ENCODE measurements at regions not wholly inside any gene's neighbourhood (a gene's known extent, or its start where the extent isn't known, plus 50 kb on each side); places are given as distances from the start of the nearest gene placed in this dataset.

DNA sequence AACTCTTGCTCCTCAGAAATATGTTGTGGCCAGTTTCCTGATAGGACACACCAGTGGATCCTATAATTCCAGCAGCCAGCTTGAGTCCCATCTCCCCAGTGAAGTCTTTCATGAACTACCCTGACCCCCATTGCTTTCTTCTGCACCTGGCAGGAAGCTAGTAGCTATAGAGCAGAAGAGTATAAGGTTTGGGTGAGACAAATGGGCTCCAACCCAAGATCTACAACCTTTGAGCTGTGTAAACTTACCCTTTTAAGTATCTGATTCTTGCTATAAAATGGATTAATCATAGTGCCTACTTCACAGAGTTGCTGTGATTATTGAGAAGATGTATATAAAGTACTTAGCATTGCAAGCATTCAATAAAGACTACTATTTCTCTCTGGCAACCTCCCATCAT lies 396.9 kb upstream of the CADM1 start:
- DNase-seq (ENCODE audit: low spot score), result no peak

DNA sequence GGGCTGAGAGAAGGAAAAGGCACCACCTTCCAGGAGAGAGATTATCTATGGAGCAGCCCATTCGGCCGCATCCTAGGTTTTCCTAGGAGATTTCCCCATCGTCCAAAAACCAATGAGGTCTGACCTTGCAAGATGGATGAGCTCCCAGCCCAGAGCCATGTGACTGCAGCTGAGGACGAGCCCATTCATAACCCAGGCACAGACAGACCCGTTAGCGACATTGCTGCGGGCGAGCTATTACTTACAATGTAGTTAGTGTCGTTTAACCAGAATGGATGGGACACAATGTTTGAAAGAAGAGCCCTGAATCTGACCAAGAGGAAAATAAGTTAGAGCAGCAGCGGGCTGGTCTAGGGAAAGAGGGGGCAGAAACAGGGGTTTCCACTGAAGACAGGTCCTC lies 395.9 kb upstream of the CADM1 start:
- no peak for DNase-seq (ENCODE audit: low spot score)

DNA sequence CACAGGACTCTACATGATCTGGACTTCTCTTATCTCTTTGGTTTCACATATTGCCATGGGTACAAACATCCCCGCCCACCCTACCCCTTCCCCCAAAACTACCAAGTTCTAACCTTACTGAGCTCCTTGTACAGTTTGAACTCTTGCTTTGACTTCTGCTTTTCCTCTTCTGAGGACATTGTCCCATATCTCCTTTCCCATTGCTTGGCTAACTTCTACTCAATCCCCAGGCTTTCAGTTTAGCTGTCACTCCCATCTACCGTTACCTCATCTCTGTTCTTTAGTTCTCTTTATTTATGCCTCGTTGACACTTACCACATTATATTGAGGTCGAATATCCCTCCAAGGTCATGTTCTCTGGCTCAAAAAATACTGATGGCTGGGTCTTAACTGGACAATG lies 393.5 kb upstream of the CADM1 start:
- no peak for DNase-seq (ENCODE audit: low spot score)

DNA sequence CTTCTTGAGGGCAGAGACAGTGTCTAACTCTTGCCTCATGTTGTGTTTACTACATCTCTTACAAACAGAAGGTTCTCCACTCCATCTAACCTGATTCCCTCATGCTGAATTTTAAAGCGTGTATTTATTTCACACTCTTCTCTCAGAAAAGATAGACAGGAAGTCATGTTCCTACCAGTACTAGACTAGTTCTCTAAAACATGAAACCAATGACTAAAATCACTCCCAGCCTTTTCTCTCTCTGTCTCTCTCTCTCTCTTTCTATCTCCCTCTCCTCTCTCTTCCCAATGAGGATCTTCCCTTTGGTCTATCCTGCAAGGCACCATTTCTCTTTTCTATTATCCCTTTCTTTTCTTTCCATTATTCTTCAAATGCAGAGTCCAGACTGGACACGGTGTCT lies 391.9 kb upstream of the CADM1 start:
- DNase-seq (ENCODE audit: low spot score), result no peak

DNA sequence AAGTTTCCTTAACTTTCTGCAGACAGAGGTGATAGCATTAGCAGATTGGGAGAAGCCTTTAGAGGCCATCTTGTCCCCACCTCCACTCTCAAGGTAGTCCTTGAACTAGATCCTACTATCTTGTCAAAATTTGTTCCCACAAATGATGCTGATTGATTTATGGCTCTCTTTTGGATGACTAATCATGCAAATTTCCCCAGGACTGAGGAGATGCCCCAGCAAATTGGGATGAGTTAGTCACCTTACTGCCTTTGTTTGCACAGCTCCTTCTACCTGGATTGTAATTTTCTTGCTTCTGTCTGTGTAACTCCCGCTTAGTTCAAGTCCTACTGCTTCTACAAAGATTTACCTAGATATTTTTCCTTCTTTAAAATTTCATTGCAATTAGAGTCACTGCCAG lies 391.4 kb upstream of the CADM1 start:
- no peak for DNase-seq (ENCODE audit: low spot score)

DNA sequence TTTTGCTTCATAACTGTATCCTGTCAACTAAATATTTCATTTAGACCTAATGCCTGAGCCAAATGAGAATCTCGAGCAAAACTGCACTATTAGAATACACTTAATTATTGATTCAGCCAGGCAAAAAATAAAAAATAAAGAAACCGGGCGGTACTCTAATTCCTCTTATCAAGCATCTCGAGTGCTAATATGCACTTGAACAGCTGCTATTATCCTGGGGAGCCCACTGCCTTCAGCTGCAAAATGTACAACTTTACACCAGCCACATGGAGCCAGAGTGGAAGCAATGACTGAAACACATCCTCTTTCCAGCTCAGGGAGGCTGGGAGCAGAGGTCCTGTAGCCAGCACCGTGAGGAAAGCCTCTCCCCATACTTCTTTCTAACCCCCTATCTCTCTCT lies 390.0 kb upstream of the CADM1 start:
- DNase-seq (ENCODE audit: low spot score), result no peak

DNA sequence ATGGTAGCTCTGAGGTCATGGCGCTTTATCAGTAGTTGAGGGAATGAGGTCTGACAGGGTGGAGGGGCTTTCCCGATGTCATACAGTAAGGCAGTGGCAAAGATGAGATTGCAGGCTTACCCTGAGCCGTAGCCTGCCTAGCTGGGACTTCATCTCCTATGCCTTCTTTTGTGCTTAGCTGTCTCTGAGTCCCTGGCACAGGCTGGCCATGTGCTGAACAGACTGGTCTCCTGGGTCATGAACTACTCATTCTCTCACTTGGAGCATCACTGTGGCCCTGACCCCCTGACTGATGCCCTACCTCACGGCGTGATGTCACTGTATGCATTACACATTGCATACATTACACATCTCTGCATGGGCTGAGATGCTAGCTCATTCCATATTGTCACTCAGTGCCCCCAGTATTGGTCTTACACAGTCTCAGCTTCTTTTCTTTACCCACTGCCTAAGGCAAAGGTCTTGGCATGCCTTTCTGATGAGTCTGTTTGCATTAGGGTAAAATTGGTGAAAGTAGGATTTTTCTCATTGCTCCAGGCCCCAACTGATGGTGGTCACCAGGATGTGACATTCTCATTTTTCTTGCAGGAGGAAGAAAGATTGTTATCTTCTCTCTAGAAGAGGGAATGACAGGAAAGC lies 389.4 kb upstream of the CADM1 start:
- peak; percentile 42 for DNase-seq (ENCODE audit: low spot score)

DNA sequence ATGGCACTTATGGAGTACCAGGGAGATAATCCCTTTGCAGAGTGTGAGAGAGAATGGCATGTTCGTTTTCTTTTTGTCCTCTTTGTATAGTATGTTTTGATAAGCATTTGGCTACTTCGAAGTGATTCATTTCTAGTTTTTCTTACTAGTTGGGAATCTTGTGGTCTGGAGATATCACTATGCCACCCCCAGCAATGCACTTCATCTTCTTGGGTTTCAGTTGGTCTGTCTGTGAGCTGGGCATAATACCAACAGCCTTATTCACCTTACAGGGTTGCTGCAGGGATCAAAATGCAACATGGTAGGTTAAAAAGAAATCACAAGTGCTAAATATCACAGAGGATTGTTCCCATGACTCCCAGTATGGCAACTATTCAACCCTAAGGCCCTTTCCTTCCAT lies 387.8 kb upstream of the CADM1 start:
- DNase-seq (ENCODE audit: low spot score), result no peak

DNA sequence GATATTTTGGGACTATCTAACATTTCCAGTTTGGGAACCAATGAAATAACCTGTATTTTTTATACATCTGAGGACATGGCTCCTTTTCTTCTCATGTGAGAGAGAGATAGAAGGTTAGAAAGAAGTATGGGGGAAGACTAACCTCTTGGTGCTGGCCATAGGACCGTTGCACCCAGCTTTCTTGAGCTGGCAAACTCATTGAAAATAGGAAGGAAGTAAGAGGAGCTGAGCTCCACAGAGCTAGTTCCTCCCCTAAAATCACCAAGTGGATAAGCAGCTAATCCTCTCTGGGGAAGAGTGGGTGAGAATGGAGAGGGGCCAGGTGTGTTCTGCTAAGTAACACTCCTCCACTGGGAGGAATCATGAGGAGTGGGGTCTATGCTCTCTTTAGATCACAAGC lies 387.4 kb upstream of the CADM1 start:
- no peak for DNase-seq (ENCODE audit: low spot score)

DNA sequence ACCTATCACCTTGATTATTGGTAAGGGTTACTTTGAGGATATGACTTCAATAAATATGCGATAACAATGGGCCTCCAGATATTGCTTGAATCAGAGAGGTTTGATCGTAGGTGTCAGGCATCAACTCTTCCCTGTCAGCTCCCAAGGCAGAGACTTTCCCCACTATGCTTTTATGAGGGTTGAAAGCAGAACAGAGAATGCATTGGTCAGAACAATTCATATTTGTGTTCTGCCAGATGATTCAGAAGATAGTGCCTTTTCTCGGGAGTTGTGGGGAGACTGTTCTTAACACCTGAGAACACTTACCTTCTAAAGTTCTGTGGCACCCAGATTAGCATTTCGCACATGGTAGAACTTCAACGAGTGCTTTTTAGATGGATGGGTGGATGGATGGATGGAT lies 386.3 kb upstream of the CADM1 start:
- DNase-seq (ENCODE audit: low spot score), result no peak

DNA sequence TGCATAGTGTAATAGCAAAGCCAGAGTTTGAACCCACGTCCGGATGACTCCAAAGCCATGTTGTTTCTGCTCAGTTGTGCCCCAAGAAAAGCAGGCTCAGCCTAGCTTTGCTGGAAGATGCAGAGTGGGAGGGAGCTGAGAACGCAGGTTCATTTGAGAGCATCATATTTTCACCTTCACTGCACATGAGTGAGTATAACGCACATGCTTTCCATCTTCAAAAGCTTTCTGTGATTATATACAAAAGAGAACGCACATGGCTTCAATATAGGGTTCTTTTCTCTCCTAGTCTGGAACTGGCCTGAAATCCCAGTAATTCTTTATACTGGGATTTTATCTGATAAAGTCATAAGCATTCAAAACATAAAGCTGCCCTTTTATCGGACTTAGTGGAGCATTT lies 385.5 kb upstream of the CADM1 start:
- no peak for DNase-seq (ENCODE audit: low spot score)

DNA sequence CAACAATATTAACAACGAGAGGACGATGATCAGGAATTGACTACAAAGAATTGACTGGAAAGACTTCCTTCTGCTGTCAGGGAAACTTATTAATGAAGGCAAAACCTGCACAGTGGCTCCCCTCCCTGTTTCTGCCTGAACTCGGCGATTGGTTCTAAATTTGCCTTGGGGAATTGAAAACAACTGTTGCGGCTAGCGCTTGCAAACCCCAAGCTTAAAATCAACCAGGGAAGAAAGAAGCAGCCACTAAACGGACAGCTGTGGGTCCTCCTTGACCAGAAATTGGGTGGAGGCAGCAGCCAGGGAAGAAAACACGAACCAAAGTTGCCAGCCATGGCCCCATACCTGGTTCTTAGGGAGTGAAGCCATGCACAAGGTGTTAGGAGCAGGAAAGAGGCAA lies 383.5 kb upstream of the CADM1 start:
- DNase-seq (ENCODE audit: low spot score), result no peak

DNA sequence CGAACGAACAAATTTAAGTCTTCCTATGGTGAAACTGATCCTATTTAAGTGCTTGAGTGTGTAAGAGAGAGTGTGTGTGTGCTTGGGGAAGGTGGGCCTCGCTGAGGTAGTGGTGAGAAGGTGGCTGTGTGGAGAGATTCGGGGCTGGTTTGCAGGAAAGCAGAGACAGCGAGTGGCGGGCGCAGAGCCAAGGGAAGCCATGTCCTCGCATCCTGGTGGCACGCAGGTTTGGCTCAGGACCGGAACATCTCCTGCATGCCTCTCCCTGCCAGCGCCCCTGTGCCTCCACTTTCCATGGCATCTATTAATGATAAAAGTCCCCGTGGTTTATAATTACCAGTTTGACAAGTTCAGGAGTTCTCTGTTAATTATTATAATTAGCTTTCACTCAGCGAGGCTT lies 383.1 kb upstream of the CADM1 start:
- DNase-seq (ENCODE audit: low spot score), result no peak

DNA sequence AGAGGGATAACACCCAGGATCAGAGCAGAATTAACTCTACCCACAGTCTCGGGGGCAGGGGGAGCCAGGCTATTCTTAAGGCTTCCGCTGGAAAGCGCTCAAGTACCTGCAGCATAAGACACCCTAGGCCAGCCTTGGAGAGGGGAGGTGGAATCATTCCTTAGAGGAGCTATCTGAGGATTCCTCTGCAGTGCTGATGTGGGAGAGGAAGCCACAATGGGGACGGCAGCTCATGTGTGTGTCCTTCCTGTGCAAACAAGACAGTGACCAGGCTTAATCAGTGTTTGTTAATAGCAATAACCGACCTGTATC lies 382.2 kb upstream of the CADM1 start:
- no peak for DNase-seq (ENCODE audit: low spot score)

DNA sequence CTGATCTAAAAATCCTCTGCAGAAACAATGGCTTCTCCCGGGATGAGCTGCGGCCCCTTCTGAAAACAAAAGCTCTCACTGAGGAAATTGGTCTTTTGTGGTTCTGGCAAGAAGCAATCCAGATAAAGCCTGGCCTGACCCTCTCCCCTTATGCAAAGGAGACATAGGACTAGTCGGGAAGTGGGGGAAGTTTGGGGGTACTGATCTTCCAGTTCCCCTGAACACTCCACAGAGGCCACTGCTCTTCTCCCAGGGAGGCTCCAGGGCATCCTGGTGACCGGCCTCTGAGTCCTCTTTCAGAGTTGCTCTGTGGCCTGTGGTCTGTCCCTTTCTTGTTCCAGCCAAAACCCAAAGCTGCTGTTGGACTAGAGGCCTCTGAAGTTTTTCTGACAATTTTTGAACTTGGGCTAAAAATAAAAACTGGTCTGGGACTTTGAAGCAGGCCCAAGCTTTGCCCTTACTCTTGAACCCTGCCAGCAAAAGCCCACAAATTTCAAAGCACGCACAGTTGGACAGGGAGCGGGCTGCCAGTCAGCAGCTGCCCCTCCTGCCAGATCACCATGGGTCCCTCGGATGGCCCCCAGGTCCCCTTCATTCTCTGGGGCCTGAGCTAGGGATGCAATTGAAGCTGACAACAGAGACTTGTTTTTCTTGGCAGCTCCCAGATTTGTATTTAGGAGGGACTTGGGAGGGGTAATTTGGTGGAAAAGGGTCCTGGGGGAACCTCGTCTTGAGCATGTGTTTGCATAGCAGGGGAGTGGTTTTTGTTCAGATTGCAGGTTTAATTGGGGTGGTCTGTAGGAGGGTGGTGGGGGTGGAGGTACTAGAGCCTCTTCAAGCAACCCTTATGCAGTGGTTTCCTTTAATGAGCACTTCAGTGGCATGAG lies 381.6 kb upstream of the CADM1 start:
- DNase-seq (ENCODE audit: low spot score), result no peak

DNA sequence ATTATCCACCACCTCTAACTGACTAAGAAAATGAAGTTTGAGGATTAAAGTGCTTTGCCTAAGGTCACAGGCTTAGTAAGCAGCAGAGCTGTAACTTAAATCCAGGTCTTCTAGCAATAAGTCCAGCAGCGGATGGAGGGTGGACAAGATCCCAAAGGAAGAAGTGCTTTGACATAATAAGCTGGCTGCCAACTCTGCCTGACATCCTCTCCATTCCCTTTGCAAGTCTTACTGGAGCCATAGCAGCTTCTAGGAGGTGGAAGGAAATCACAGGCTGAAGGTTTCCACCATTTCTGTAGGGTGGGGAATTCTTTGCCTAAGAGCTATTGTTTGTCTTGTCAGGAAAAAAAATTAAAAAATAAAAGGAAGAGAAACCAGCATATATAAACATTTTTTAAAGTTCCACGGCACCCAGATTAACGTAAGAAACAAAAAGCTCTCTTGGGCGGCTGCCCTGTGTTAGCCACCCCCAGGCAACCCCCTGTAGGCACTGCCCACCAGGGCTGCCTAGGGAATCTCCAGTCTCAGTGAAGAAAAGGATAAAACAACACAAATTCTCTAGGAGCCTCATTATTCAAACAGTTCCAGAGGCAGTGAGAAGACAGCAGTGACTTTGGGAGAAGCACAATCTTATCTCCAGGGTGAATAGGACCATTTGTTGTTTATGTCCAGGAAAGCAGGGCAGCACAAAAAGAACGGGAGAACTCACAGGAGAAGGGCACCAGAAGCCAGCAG lies 380.8 kb upstream of the CADM1 start:
- DNase-seq (ENCODE audit: low spot score), result no peak

DNA sequence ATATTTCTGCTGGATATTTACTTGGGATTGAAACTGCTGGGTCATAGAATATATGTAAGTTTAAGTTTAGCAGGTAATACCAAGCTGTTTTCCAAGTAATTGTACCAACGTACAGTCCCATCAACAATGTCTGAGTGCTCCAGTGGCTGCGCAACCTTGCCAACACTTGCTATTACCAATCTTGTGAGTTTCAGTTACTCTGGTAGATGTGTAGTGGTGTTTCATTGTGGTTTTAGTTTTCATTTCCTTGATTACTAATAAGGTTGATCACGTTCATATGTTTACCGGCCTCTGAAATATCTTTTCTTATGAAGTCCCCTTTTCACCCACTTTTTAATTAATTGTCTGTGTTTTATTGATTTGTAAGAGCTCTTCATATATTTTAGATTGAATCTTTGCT lies 370.6 kb upstream of the CADM1 start:
- DNase-seq (ENCODE audit: low spot score), result no peak

DNA sequence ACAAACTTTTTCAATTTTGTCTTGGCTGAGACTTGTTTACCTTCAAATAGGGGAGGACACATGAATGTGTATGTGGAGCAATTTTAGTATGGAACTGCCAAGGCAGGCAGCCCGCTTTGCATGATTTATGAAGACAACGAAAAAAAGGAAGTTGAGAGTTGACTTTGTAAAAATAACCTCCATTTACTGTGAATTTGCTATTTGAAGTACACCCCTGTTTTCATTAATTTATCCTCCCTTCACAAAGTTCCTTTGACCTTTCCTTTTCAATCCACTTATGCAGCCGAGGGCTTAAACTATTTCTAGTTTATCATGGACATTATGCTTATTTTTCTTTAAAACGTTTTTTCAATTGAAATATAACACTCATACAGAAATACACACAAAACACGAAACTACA lies 369.6 kb upstream of the CADM1 start:
- DNase-seq (ENCODE audit: low spot score), result no peak

DNA sequence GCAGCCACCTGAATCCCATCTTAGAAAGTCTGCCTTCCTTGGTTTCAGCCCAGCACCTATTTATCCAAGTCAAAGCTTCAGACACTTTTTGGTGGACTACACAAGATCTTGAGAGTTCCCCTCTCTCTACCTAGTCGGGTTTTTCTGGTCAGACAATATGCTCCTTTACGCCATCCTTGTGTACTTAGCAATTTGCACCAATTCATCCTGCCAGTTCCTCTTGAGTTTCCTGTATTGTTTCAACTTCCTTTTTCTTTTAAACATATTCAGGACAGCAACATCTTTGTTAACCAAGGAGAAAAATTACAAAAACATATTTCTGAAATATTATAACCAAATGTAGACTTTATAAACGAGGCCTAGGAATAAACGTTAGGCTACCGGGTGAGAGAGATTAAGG lies 368.2 kb upstream of the CADM1 start:
- no peak for DNase-seq (ENCODE audit: low spot score)

DNA sequence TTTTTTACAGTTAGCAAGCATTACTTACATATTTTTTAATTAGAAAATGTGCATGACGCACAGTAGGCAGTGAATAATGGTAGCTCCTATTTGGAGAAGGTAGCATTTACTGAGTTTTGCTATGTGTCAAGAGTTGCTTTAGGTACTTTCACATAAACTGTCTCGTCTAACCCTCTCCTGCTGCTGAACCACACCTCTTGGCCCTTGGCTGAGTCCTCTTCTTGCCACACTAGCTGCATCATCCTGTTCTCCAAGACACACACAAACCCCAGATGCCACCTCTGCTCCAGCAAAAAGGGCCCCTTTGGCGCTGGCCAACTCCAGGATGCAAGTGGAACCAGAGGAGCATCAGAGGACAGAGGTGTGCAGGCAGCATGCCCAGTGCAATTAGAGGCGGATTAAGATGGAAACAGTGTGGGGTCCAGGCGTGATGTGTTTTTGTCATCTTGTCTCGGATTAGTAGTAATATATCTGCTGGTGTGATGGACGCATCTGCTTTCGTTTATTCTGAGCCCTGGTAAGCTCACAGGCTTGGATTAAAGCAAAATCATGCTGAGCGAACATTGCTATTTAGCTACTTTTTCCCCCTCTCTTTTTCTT lies 367.0 kb upstream of the CADM1 start:
- no peak for DNase-seq (ENCODE audit: low spot score)

DNA sequence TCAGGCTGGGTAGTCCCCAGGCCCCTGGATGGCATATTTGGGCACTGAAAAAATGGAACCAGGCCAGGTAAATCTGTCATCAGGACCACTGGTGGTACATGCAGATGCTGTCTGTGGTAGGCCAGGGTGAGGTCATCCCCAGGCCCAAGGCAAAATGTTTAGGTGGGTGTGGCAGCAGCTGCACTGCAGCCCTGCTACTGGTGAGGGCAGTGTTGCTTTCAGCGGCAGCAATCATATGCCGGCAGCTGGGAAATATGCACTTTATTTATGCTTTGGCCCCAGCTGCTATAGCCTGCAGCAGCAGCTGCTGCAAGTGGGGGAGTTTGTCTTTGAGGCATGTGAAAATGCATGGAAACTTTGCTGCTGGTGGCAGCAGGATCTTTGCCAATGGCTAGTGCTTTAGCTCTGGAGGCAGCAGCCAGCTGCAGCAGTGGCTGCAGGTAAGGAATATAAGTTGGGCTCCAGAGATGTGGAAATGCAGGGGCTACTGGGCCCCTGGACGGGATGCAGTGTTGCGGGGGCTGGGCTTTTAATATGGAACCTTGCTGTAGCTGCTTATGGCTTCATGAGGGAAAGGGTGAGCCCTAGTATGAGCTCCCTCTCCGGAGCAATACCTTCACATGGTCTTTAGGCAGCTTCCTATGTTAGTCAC lies 365.7 kb upstream of the CADM1 start:
- DNase-seq (ENCODE audit: low spot score), result peak; percentile 62

DNA sequence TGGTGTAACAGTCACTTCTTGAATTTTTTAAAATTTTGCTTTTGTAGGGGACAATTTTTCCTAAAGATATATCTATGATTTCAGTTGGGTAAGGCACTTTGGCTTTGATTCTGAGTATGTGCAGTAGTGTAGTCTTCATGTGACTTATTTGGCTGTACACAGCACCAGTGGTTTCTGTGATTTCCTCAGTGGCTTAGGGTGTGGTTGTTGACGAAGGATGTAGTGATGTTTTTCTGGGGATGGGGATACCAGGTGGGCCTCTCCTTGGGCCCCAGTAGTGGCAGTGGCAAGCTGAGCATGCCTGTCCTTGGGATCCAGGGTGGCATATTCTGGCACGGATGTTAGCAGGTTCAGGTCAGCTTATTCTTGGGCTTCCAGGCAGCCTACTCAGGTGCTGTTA lies 364.9 kb upstream of the CADM1 start:
- DNase-seq (ENCODE audit: low spot score), result no peak

Measured in H4 (cell line).